ENCODE measurements at regions not wholly inside any gene's neighbourhood (a gene's known extent, or its start where the extent isn't known, plus 50 kb on each side); places are given as distances from the start of the nearest gene placed in this dataset.

- H3K27ac Mint-ChIP-seq: no peak overlapping the region
- no peaks in the 10 kb centered on the region for H3K27me3 Mint-ChIP-seq
- H3K4me3 Mint-ChIP-seq: no peak overlapping the region
- ATAC-seq (ENCODE audit: low read depth) (no peak), DNase-seq (no peak)
- POLR2A ChIA-PET: no interaction called here
- no peaks in the 10 kb centered on the region for H3K36me3 Mint-ChIP-seq
- no peaks in the 10 kb centered on the region for H3K4me1 Mint-ChIP-seq
- H3K9me3 Mint-ChIP-seq: no peaks in the 10 kb centered on the region
Measured at GRCh38 chr2:219958941-219959340, 331.5 kb downstream of the SLC4A3 start.

- no peaks in the 10 kb centered on the region for H3K27me3 Mint-ChIP-seq
- H3K9me3 Mint-ChIP-seq: no peaks in the 10 kb centered on the region
- ATAC-seq (ENCODE audit: low read depth) (no peak), DNase-seq (no peak)
- no peak overlapping the region for H3K4me3 Mint-ChIP-seq
- H3K27ac Mint-ChIP-seq: no peak overlapping the region
- POLR2A ChIA-PET: no interaction called here
- no peaks in the 10 kb centered on the region for H3K4me1 Mint-ChIP-seq
- H3K36me3 Mint-ChIP-seq: no peaks in the 10 kb centered on the region
Measured at GRCh38 chr2:219959471-219959870, 332.0 kb downstream of the SLC4A3 start.

GRCh38 chr2:219961947-219962498 is 334.6 kb downstream of the SLC4A3 start:
- H3K27me3 Mint-ChIP-seq: no peaks in the 10 kb centered on the region
- no peak overlapping the region for H3K4me3 Mint-ChIP-seq
- no peak for ATAC-seq (ENCODE audit: low read depth)
- no peaks in the 10 kb centered on the region for H3K4me1 Mint-ChIP-seq
- no peaks in the 10 kb centered on the region for H3K9me3 Mint-ChIP-seq
- POLR2A ChIA-PET: no interaction called here
- no peaks in the 10 kb centered on the region for H3K36me3 Mint-ChIP-seq
- no peak overlapping the region for H3K27ac Mint-ChIP-seq
- DNase-seq: no peak

- DNase-seq (no peak), ATAC-seq (ENCODE audit: low read depth) (no peak)
- H3K27ac Mint-ChIP-seq: no peak overlapping the region
- H3K9me3 Mint-ChIP-seq: no peaks in the 10 kb centered on the region
- no peaks in the 10 kb centered on the region for H3K27me3 Mint-ChIP-seq
- H3K4me3 Mint-ChIP-seq: no peak overlapping the region
- no peaks in the 10 kb centered on the region for H3K4me1 Mint-ChIP-seq
- POLR2A ChIA-PET: no interaction called here
- H3K36me3 Mint-ChIP-seq: no peaks in the 10 kb centered on the region
Measured at GRCh38 chr2:219962801-219963200, 335.4 kb downstream of the SLC4A3 start.

- ATAC-seq (ENCODE audit: low read depth): no peak
- no peaks in the 10 kb centered on the region for H3K36me3 Mint-ChIP-seq
- POLR2A ChIA-PET: no interaction called here
Measured at GRCh38 chr2:219965287-219966194, 338.1 kb downstream of the SLC4A3 start.

GRCh38 chr2:219967247-219968245 is 340.1 kb downstream of the SLC4A3 start:
- POLR2A ChIA-PET: no interaction called here
- H3K27me3 Mint-ChIP-seq: no peaks in the 10 kb centered on the region

More at GRCh38 chr2:219965287-219966194, 338.1 kb downstream of the SLC4A3 start:
- no peaks in the 10 kb centered on the region for H3K27me3 Mint-ChIP-seq
- H3K4me1 Mint-ChIP-seq: no peaks in the 10 kb centered on the region
- H3K27ac Mint-ChIP-seq: no peak overlapping the region
- H3K4me3 Mint-ChIP-seq: no peak overlapping the region
- no peaks in the 10 kb centered on the region for H3K9me3 Mint-ChIP-seq
- DNase-seq: no peak

GRCh38 chr2:219968685-219969345 is 341.4 kb downstream of the SLC4A3 start:
- no peaks in the 10 kb centered on the region for H3K9me3 Mint-ChIP-seq
- H3K4me1 Mint-ChIP-seq: no peaks in the 10 kb centered on the region
- no peaks in the 10 kb centered on the region for H3K27me3 Mint-ChIP-seq
- POLR2A ChIA-PET: no interaction called here
- no peak overlapping the region for H3K4me3 Mint-ChIP-seq
- DNase-seq (no peak), ATAC-seq (ENCODE audit: low read depth) (no peak)
- H3K36me3 Mint-ChIP-seq: no peaks in the 10 kb centered on the region
- no peak overlapping the region for H3K27ac Mint-ChIP-seq

More at GRCh38 chr2:219967247-219968245, 340.1 kb downstream of the SLC4A3 start:
- no peak for ATAC-seq (ENCODE audit: low read depth)
- Mint-ChIP-seq H3K36me3 (no peaks in the 10 kb centered on the region), H3K4me3 (no peak overlapping the region), H3K27ac (no peak overlapping the region), H3K4me1 (no peaks in the 10 kb centered on the region), H3K9me3 (no peaks in the 10 kb centered on the region)
- DNase-seq: no peak

GRCh38 chr2:219969508-219969907 is 342.1 kb downstream of the SLC4A3 start:
- Mint-ChIP-seq H3K4me1 (no peaks in the 10 kb centered on the region), H3K36me3 (no peaks in the 10 kb centered on the region), H3K27ac (no peak overlapping the region), H3K9me3 (no peaks in the 10 kb centered on the region), H3K4me3 (no peak overlapping the region), H3K27me3 (no peaks in the 10 kb centered on the region)
- no peak for ATAC-seq (ENCODE audit: low read depth)
- POLR2A ChIA-PET: no interaction called here
- DNase-seq: no peak

GRCh38 chr2:219973136-219973535 is 345.7 kb downstream of the SLC4A3 start:
- Mint-ChIP-seq H3K27me3 (no peaks in the 10 kb centered on the region), H3K4me3 (no peak overlapping the region)

GRCh38 chr2:219976871-219977270 is 349.4 kb downstream of the SLC4A3 start:
- POLR2A ChIA-PET: no interaction called here
- no peak for DNase-seq
- Mint-ChIP-seq H3K27me3 (no peaks in the 10 kb centered on the region), H3K36me3 (no peaks in the 10 kb centered on the region), H3K27ac (no peak overlapping the region), H3K9me3 (no peaks in the 10 kb centered on the region), H3K4me1 (no peaks in the 10 kb centered on the region), H3K4me3 (no peak overlapping the region)
- ATAC-seq (ENCODE audit: low read depth): no peak

More at GRCh38 chr2:219973136-219973535, 345.7 kb downstream of the SLC4A3 start:
- no peaks in the 10 kb centered on the region for H3K4me1 Mint-ChIP-seq
- no peak for DNase-seq
- POLR2A ChIA-PET: no interaction called here
- H3K9me3 Mint-ChIP-seq: no peaks in the 10 kb centered on the region
- H3K27ac Mint-ChIP-seq: no peak overlapping the region
- H3K36me3 Mint-ChIP-seq: no peaks in the 10 kb centered on the region
- no peak for ATAC-seq (ENCODE audit: low read depth)

- DNase-seq (no peak), ATAC-seq (ENCODE audit: low read depth) (no peak)
- H3K4me3 Mint-ChIP-seq: no peak overlapping the region
- POLR2A ChIA-PET: no interaction called here
- no peaks in the 10 kb centered on the region for H3K9me3 Mint-ChIP-seq
- H3K4me1 Mint-ChIP-seq: no peaks in the 10 kb centered on the region
- H3K27ac Mint-ChIP-seq: no peak overlapping the region
- H3K36me3 Mint-ChIP-seq: no peaks in the 10 kb centered on the region
- H3K27me3 Mint-ChIP-seq: no peaks in the 10 kb centered on the region
Measured at GRCh38 chr2:219980638-219981037, 353.2 kb downstream of the SLC4A3 start.

- POLR2A ChIA-PET: no interaction called here
- Mint-ChIP-seq H3K4me1 (no peaks in the 10 kb centered on the region), H3K36me3 (no peaks in the 10 kb centered on the region), H3K4me3 (no peak overlapping the region), H3K27ac (no peak overlapping the region), H3K9me3 (no peaks in the 10 kb centered on the region), H3K27me3 (no peaks in the 10 kb centered on the region)
- DNase-seq (no peak), ATAC-seq (ENCODE audit: low read depth) (no peak)
Measured at GRCh38 chr2:219983836-219984235, 356.4 kb downstream of the SLC4A3 start.

- Mint-ChIP-seq H3K36me3 (no peaks in the 10 kb centered on the region), H3K9me3 (no peaks in the 10 kb centered on the region), H3K4me3 (no peak overlapping the region), H3K27ac (no peak overlapping the region), H3K4me1 (no peaks in the 10 kb centered on the region), H3K27me3 (no peaks in the 10 kb centered on the region)
- POLR2A ChIA-PET: no interaction called here
- DNase-seq: no peak
- ATAC-seq (ENCODE audit: low read depth): no peak
Measured at GRCh38 chr2:219985017-219985416, 357.6 kb downstream of the SLC4A3 start.
